ENCODE measurements at regions not wholly inside any gene's neighbourhood (a gene's known extent, or its start where the extent isn't known, plus 50 kb on each side); places are given as distances from the start of the nearest gene placed in this dataset.
"Not testable (repeated sequence)": the region's sequence is repeated elsewhere in the genome, so short reads cannot be mapped to it uniquely, and the experiment has no call there.

DNA sequence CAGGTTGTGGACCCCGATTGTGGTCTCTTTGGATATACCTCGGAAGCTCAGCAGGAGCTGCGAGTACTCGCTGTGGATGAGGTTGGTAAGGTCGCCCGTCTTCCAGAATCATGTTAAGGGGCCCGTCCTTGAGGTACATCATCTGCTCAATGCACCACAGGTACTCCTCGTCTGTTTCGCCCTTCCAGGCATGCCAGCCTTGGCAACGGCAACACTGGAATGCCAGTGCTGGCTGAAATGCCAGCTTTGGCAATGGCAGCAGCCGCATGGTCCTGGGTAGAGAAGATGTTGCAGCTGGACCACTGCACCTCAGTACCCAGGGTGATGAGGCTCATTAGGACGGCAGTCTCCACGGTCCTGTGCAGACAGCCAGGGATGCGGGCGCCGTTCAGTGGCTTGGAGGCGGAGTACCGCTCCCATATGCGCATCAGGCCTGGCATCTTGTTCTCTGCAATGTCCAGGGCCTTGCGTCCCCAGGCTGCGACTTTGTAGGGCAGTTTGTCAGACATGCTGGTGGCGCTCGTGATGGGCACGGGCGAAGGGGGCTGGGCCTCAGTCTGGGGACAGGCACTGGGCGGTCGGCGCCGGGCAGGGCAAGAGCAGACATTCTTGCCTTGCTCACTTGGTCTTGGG lies 122.2 kb upstream of the NXPH2 start:
- DNase-seq, result no peak

DNA sequence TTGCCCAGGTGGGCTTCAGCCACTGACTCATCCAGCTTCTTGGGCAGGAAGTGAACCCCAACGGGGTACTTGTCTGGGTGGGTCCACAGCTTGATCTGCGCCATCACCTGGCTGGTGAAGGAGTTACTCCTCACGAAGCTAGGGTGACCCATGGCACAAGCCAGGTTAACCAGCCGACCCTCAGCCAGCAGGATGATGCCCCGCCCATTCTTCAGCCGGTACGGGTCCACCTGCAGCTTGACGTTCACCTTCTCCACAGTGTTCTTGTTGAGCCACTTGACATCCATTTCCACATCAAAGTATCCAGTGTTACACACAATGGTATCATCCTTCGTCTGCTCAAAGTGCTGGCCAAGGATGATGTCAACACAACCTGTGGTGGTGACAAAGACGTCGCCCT lies 121.3 kb upstream of the NXPH2 start:
- no peak for DNase-seq

DNA sequence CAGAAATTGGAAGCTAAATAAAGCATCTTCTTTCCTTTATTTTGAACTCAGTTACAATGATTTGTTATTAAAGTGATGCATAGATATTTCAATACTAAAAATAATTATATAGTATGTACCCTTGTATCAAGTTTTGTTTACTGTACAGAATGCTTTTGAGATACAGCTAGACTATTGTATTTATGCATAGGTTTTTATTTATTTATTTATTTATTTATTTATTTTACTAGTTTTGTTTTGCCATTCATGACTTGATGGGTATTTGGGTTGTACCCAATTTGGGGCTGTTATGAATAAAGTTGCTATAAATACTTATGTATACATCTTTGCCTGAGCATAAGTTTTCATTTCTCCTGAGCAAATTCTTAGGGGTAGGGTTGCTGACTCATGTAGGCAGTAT lies 118.7 kb upstream of the NXPH2 start:
- no peak for DNase-seq

DNA sequence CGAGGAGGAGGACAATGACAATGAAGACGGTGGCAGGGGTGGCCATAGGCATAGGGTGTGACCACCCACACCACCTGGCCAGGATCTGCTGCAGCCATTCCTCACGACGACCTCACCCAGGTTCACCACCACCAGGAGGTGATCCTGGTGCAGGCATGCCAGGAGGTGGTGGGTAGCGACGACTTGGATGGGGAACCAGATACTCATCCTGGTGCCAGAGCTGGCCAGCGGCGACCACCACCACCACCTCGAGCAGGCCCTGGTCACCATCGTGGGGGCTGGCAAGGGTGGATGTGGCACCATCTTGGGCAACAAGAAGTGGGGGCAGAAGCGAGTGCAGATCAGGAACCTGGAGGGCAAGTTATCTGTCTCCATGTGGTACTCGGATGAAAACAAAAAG lies 117.1 kb upstream of the NXPH2 start:
- no peak for DNase-seq

DNA sequence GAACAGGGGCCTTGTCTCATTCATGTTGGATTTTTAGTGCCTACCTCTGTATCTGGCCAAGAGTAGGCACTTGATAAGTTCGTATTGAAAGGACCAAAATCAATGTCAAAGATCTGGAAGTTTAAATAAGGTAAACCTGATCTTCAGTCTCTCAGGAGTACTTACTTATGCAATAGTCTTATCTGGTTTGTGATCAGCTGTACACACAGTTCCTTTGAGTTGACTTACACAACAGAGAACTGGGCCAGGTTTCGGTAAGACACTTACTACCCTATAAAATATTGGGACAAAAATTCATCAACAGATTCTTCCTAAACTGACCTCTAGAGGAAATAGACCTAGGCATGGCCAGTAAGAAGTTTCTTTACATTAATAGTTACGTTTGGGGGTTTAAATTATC lies 113.6 kb upstream of the NXPH2 start:
- no peak for DNase-seq

DNA sequence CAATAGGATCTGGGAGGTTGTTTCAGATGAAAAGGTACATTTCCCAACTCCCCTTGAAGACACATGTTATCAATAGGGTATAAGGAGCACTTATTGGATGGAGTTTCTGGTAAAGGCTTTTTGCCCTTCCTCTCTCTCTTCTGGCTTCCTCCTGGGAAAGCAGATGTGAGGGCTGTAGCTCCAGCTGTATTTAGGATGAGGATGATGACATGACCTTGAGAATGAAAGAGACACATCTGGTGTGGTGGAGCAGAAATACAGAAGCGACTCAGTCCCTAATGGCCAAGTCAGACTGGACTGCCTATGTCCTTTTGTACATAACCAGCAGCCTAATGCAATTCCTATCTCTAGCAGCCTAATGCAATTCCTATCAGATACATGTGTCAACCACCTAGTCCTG lies 100.9 kb upstream of the NXPH2 start:
- DNase-seq, result no peak

DNA sequence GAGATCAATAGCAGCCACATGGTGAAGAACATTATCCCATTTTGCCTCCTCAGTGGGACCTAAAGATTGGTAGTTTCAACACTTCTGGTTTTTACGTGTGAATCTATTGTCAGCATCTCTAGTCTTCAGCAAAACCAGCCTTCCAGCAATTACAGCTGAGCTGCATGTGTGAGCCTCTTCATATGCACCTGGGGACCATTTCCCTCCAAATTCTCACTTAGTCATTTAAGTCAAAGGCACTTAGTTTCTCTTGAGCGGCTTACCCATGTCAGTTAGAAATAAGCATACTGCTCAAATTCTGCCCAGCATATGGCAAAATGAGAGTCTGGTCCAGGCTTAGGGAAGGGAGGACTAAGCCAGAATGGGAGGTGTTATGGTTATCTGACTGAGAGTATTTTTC lies 99.7 kb upstream of the NXPH2 start:
- no peak for DNase-seq

DNA sequence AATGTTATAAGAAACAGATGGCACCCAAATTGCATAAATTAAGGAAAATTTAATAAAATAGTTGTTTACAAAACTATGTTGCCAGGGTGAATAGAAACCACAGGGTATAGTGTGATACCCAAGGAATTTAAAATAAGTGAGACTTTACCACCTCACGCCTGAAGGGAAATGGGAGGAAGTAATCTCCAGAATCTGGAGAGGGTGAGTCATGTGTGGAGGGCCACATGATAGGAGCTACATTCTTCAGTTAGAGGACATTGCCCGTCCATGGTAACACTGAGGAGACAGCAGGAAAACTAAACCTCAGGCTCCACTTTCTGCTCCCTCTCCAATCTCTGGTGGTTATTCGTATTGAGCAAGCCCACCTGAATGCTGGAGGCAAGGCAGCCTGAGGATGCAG lies 97.2 kb upstream of the NXPH2 start:
- DNase-seq, result no peak

DNA sequence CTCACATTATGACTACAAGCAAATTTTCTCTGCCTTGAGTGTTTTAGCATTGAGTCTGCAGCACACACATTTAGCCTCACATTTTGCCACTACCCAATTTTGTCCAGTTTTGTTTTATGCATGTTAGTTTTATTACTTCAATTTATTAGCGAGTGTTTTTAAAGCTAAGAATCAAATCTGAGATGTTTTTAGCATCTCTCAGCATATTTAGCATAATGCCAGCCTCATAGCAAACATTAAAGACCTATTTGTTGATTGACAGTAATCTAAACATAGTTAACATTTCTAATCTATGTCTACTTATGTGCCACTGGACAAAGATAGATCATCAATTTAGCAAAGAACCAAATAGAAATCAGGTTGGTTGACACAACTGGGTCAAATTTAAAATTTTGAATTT lies 94.1 kb upstream of the NXPH2 start:
- no peak for DNase-seq

DNA sequence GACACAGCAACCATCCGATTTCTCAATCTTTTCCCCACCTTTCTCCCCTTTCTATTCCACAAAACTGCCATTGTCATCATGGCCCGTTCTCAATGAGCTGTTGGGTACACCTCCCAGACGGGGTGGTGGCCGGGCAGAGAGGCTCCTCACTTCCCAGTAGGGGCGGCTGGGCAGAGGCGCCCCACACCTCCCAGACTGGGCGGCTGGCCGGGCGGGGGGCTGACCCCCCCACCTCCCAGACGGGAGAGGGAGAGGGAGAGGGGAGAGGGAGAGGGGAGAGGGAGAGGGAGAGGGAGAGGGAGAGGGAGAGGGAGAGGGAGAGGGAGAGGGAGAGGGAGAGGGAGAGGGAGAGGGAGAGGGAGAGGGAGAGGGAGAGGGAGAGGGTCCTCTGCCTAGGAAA lies 91.9 kb upstream of the NXPH2 start:
- not testable (repeated sequence) for DNase-seq

DNA sequence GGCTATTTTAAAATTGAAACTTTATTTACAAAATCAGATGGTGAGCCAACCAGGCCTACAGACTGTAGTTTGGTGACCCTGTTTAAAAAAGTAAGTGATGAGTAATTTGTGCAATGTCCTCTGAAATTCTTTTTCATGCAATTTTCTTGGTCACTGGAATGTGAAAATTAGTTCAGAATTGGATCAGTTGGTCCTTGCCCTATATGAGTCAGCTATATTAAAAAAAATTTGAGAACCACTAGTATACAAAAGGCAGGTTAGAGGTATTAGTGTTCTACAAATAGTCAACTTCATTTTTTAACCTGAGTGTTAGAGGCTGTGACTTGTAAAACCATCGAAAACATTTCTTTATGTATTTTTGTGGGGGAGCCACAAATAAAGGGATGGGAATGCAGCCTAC lies 91.1 kb upstream of the NXPH2 start:
- no peak for DNase-seq

DNA sequence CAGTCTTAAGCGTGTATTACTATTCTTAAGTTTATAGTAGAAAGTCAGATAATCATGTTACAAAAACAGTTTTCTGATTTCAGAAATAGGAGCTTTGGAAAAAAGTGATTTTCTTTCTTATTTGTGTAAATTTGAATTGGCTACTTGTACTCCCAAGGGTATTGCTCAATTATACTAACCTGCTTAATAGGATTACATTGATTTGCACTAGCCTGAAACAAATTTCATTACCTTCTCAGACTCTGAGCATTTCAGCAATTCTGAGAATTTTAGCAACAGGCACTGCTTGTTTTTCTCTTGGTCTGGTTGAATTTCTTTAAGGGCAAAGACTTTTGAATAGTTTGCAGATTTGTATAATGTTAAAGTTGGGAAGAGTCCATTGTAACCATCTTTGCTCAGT lies 87.2 kb upstream of the NXPH2 start:
- DNase-seq, result no peak

DNA sequence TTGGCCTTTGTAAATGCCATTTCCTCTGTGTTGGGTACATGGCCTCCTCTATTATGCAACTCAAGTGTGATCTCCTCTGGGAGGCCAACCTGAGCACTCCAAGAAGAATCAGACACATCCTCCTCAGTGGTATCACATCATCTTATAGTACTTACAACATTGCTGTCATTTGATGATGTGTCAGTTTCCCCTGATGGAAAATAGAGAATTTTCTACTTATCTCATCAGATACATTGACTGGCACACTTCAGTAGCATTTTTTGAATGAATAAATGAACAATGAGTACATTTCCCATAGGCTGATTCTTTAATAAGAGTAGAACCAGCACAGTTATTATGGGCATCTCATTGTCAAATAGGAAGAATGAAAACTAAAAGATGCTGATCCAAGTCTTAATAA lies 86.6 kb upstream of the NXPH2 start:
- DNase-seq, result no peak

DNA sequence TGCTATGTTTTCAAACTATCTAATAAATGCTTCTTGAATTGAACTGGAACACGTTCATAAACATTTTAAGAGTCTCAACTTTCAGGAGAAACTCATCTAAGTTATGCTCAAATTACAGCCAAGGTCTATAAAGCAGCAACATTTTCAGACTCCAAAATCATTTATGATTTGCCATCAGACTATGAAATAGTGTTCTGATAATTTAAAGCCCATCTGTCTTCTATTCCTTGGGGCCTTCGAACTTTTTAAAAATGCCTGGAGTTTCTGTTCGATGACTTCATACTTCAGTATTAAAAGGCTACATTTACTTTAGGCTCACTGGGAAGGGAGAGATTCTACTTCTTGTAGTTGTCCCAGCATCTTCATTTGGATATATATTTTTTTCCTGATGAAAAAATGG lies 73.6 kb upstream of the NXPH2 start:
- DNase-seq, result no peak

DNA sequence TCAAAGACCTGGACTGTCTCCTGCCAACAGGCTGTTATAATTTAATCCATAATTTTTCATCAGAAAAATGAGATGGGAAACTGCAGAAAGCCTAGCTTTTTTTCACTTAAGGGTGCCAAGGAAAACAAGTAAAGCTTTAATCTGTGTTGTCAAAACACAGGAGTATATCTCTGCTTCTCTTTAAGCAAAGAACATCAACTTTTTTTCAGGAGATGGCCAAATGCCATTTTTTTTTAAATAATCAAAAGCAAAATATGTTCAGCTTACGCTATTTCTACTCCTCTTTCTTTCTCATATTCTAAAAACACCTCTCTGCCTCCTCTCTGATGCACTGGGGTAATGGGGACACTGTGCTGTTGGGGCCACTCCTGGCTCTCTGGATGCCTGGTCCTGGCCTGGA lies 73.1 kb upstream of the NXPH2 start:
- no peak for DNase-seq

DNA sequence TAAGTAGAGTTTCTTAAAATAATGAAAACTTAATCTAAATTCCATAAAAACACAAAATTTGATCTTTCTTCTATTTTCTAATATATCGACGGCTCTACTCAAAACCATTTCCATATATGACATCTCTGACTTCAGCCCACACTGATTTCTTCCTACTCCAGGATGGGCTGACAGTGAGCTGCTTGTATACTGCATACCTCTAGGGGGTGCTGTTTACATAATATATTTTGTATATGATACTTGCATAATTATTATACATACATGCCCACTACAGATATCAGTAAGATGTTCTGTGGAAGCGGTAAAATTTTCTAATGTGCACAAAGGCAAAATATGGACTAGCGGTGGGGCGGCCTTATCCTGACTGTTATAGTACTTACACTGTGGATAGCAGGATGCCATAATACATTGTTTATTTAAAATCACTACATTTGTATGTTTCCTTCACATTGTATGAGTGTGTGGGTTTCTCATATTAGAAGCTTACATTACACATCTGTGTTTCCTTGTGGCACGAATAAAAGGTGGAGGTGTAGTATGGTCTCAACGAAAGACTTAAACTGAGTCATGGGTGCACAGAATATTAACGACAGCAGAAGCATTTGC lies 66.1 kb upstream of the NXPH2 start:
- DNase-seq, result peak; percentile 26

DNA sequence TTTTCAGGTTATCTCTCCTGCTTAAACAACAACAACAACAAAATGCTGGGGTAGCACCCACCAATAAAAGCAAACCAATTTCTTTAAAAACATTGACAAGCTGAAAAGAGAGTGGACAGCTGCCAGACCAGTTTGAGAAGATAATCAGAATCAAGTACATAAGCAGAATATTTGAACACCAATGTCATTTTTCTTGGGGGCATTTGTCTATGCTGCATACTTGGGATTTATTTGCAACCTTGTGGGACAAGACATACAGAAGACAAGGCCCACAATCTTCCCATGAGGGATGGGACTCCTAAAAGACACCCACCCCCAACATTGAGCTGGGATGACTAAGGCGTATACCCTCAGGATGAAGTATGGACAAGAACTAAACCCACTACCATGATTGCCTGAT lies 62.2 kb upstream of the NXPH2 start:
- DNase-seq, result no peak

DNA sequence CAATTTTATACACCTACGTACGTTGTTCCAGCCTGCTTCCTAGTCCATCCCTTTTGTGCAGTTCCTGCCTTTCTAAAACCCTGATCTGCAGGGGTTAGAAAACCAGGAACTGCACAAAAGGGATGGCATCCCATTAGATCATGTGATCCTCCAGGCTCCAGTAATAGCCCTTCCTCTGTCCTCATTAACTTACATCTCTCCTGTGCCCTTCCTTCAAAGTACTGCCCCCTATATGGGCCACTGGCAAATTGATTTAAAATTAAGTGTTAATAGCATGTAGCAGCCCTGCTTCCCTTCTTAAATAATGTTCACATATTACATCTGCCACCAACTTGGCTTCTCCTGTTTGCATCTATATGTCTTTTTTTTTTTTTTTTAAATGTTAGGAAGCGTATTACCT lies 61.3 kb upstream of the NXPH2 start:
- DNase-seq, result no peak

DNA sequence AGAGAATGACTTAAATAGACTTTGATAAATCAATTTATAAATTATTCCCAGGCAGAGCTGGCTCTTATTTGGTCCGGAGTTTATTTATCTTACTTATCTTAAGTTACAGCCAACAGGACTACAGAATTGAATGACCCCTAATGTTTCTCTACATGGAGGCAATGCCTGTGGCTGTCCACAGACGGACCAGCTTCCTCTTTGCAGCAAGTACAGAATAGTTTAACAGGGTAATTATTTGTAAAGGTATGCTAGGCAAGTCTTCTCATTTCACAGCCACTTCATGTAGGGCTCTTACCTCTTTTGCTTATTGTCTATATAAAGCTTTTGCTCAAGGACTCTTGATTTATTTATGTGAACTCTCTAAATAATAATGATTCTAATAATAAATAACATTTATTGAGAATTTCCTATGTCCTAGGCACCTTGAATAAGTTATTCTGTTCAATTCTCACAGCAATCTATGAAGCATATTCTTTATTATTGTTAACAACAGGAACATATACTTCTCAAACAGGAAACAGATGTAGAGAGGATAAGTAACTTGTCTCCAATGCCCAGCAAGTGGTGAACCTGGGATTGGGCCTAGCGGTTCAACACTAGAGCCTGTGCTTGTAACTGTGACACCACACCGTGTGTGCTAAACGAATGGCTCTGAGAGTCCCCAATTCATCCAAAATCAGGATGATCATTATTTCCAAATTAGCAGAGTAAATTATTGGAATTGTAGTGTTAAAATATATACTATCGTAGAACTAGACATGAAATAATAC lies 58.8 kb upstream of the NXPH2 start:
- no peak for DNase-seq

DNA sequence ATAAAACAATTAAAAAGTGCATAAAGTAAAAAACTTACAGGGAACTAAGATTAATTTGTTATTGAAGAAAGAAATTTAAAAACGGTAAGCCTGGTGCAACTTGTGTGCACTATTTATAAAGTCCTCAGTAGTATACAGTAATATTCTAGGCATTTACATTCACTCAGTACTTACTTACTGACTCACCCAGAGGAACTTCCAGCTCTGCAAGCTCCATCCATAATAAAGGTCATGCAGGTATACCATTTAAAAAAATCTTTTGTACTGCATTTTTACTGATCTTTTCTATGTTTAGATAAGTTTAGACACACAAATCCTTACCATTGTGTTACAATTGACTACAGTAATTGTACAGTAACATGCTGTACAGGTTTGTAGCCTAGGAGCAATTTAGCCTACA lies 51.5 kb upstream of the NXPH2 start:
- DNase-seq, result no peak

DNA sequence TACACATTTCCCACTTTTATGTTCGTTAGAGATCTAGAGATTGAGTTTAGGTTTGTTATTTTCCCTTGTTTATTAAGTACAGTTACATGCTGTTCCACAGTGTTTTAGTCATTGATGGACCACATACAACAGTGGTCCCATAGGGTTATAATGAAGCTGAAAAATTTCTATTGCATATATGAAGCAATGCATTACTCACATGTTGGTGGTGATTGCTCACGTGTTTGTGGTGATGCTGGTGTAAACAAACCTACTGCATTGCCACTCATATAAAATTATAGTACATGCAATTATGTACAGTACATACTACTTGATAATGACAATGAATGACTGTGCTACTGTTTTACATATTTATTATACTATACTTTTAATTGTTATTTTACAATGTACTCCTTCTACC lies 51.0 kb upstream of the NXPH2 start:
- DNase-seq, result no peak

DNA sequence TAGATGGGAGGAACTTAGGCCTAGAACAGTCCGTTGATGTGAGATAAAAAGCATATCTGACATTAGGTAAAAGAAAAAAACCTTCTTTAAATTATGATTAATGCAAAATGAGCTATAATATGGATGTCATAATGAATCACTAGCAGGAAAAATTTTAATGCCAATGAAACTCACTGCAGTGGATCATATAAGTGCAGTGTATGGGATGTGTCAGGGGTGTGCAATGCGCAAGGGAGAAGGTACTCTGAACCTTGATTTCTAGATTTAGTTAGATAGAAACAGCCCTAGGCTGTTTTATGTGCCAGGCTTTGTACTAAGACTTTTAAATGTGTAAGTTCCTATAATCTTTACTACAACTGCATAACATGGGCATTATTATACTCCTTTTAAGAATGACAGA lies 50.4 kb upstream of the NXPH2 start:
- no peak for DNase-seq
